B cell (primary cell): ENCODE measurements at regions not wholly inside any gene's neighbourhood (a gene's known extent, or its start where the extent isn't known, plus 50 kb on each side); places are given as distances from the start of the nearest gene placed in this dataset.

Experiments used
- CTCF ChIP-seq: fragments of 200-600 bp; IDR thresholded peaks from one replicate; pipeline ENCODE4 v1.8.0; 2022; ENCODE audit warnings: antibody characterized with exemption, mild to moderate bottlenecking
- EZH2 ChIP-seq: IDR thresholded peaks from 2 replicates; pipeline ENCODE4 v1.6.1; 2012; ENCODE audit warnings: borderline replicate concordance, low read depth, mild to moderate bottlenecking, moderate library complexity, low read length; ENCODE audit not compliant: insufficient read depth, poor library complexity, severe bottlenecking

DNA sequence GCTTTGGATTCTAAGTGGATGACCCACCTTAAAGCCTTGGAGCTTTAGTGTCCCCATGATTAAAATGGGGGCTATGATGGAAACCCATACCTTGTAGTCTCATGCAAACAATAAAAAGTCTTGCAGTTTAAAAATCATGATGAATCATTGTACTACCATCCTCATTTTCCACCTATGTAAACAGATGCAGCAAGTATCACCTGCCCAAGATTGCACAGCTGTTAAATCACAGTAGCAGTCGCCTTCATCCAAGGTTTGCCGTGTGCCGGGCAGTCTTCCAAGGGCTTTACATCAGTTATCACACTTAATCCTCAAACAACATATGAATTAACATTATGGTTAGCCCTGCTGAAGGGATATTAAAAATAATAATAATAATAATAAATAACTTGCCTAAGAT is 210.3 kb downstream of the FOXA2 start:
- TF ChIP-seq CTCF (no peak), EZH2 (no peak)
